GM19395 (cell line): ENCODE measurements at regions not wholly inside any gene's neighbourhood (a gene's known extent, or its start where the extent isn't known, plus 50 kb on each side); places are given as distances from the start of the nearest gene placed in this dataset.

ENCODE experiments used
- ATAC-seq: cut with Tn5 transposase; IDR thresholded peaks from one replicate; pipeline ENCODE4 v1.9.1; 2021; ENCODE audit warnings: mild to moderate bottlenecking, moderate library complexity; ENCODE audit not compliant: unreplicated experiment

GRCh38 chr6:10465629-10466499 lies 51.0 kb upstream of the TFAP2A start:
- ATAC-seq, result peak; percentile 52
